ENCODE measurements at regions not wholly inside any gene's neighbourhood (a gene's known extent, or its start where the extent isn't known, plus 50 kb on each side); places are given as distances from the start of the nearest gene placed in this dataset.
A peak's percentile ranks its signal among the peaks of the same experiment; 100 is the strongest.

- intact Hi-C loops (cut with micrococcal nuclease; ENCODE audit: unreplicated experiment) (no loop called here), in situ Hi-C loops (cut with HindIII; ENCODE audit: extremely low pct_ligation_motif_present, low pct_unique_long_range_greater_than_20kb) (no loop called here)
- H3K79me2 ChIP-seq (ENCODE audit: insufficient read depth, low read length): no peaks in the 10 kb centered on the region
- no peaks in the 10 kb centered on the region for H3K4me1 ChIP-seq (ENCODE audit: insufficient read depth, low read length)
- H3K27ac ChIP-seq (ENCODE audit: extremely low read length, insufficient read depth, low read length): no peak overlapping the region
- no peak overlapping the region for H3K4me2 ChIP-seq (ENCODE audit: low read depth, low read length)
- BruUV-seq (replicated peaks): no TSS peak
- H3K27me3 ChIP-seq (ENCODE audit: control insufficient read depth in 1 of 2, insufficient read depth in 2 of 2, low read length in 2 of 2): no peaks in the 10 kb centered on the region
- 91% methylated on average over 2 of the region's 2 CpGs for WGBS (ENCODE audit: low lambda C conversion rate)
- CTCF ChIA-PET (ENCODE audit: low intra/inter-chr PET ratio, low total read pairs): no interaction called here
- no peak overlapping the region for H3K4me3 ChIP-seq (replicated peaks in 1 of 3; ENCODE audit: insufficient read depth in 1 of 3, low read depth in 2 of 3, low read length in 3 of 3)
- no peak for TF ChIP-seq TEAD2 (CRISPR knock-in tag; IDR thresholded peaks at IDR 0.05)
- no peak for TF ChIP-seq ZNF264 (CRISPR knock-in tag; IDR thresholded peaks at IDR 0.05)
- no peak for TF ChIP-seq ZNF607 (CRISPR knock-in tag; IDR thresholded peaks at IDR 0.05; ENCODE audit: borderline replicate concordance)
- TF ChIP-seq ZNF619 (CRISPR knock-in tag; IDR thresholded peaks at IDR 0.05): no peak
- no peak for TF ChIP-seq ZNF747 (CRISPR knock-in tag; IDR thresholded peaks at IDR 0.05; ENCODE audit: borderline replicate concordance)
- no peak for TF ChIP-seq SAFB2 (CRISPR knock-in tag; IDR thresholded peaks at IDR 0.05; ENCODE audit: borderline replicate concordance, low read depth)
- no peaks in the 10 kb centered on the region for H4K20me1 ChIP-seq (ENCODE audit: insufficient read depth, low read length)
- no peak overlapping the region for H2AFZ ChIP-seq (ENCODE audit: low read length)
- POLR2A ChIA-PET: no interaction called here
- H3K36me3 ChIP-seq (replicated peaks in 1 of 2; ENCODE audit: control insufficient read depth in 1 of 2, insufficient read depth in 2 of 2, low read length in 2 of 2): no peaks in the 10 kb centered on the region
- H3K9me3 ChIP-seq (ENCODE audit: low read length): peaks cover 24% of the 10 kb centered on the region; the same call in 1 of the 2 replicates
- H3K9ac ChIP-seq (ENCODE audit: insufficient read depth, low read depth, low read length): no peak overlapping the region
- no peak for ATAC-seq
- FAIRE-seq: no peak
- DNase-seq (ENCODE audit: low spot score): no peak
Measured at GRCh38 chr2:75852639-75853038, 141.9 kb upstream of the GCFC2 start.

DNA sequence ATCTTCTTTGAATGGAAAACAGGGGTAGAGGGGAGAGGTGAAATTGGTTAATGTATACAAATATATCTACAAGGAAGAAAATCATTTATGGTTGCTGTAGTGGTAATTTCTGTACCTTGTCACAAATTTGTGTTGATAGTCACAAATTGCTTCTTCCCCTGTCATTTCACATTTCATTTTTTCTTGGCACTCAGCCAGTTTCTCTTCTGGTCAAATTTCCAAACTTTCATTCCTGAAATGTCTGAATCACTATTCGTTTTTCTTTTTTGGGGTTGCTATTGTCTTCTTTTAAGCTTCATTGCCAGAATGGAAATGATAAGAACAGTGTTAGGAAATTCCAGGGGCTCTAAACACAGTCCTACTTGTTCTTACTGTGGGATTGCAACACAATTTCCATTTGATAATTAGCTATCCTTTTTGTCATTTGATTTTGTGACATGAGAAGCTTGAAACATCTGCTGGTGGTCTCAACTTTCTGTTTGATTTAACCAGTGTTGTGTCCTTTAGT is 136.0 kb upstream of the GCFC2 start:
- FAIRE-seq (no peak), ATAC-seq (no peak), DNase-seq (ENCODE audit: low spot score) (no peak)
- no peaks in the 10 kb centered on the region for H3K9me3 ChIP-seq (ENCODE audit: low read length)
- BruUV-seq (replicated peaks): no TSS peak
- in situ Hi-C loops (cut with HindIII; ENCODE audit: extremely low pct_ligation_motif_present, low pct_unique_long_range_greater_than_20kb) (no loop called here), intact Hi-C loops (cut with micrococcal nuclease; ENCODE audit: unreplicated experiment) (no loop called here)
- no peak overlapping the region for H3K9ac ChIP-seq (ENCODE audit: insufficient read depth, low read depth, low read length)
- no peak for TF ChIP-seq HIVEP1 (CRISPR knock-in tag; IDR thresholded peaks at IDR 0.05)
- TF ChIP-seq LCORL (IDR thresholded peaks at IDR 0.05): peak; percentile 97
- no peak for TF ChIP-seq LCORL (CRISPR knock-in tag; IDR thresholded peaks at IDR 0.05)
- TF ChIP-seq CEBPB (IDR thresholded peaks at IDR 0.05; ENCODE audit: borderline replicate concordance, low read depth, low read length): 0 out of 2 replicates have a peak, but pooled peaks have one; percentile 14
- TF ChIP-seq AGO2 (optimal IDR thresholded peaks at IDR 0.05; ENCODE audit: low read depth, low read length): no peak
- no peaks in the 10 kb centered on the region for H3K4me1 ChIP-seq (ENCODE audit: insufficient read depth, low read length)
- no peak overlapping the region for H3K4me2 ChIP-seq (ENCODE audit: low read depth, low read length)
- H3K36me3 ChIP-seq (replicated peaks in 1 of 2; ENCODE audit: control insufficient read depth in 1 of 2, insufficient read depth in 2 of 2, low read length in 2 of 2): no peaks in the 10 kb centered on the region
- H2AFZ ChIP-seq (ENCODE audit: low read length): no peak overlapping the region
- no peaks in the 10 kb centered on the region for H3K79me2 ChIP-seq (ENCODE audit: insufficient read depth, low read length)
- no peak overlapping the region for H3K27ac ChIP-seq (ENCODE audit: extremely low read length, insufficient read depth, low read length)
- no peak overlapping the region for H3K4me3 ChIP-seq (replicated peaks in 1 of 3; ENCODE audit: insufficient read depth in 1 of 3, low read depth in 2 of 3, low read length in 3 of 3)
- WGBS (ENCODE audit: low lambda C conversion rate): 1% methylated on average over 1 of the region's 1 CpG
- H3K27me3 ChIP-seq (ENCODE audit: control insufficient read depth in 1 of 2, insufficient read depth in 2 of 2, low read length in 2 of 2): no peaks in the 10 kb centered on the region
- POLR2A ChIA-PET: no interaction called here
- CTCF ChIA-PET (ENCODE audit: low intra/inter-chr PET ratio, low total read pairs): no interaction called here
- H4K20me1 ChIP-seq (ENCODE audit: insufficient read depth, low read length): no peaks in the 10 kb centered on the region
